OCI-LY7 (cell line): ENCODE measurements at regions not wholly inside any gene's neighbourhood (a gene's known extent, or its start where the extent isn't known, plus 50 kb on each side); places are given as distances from the start of the nearest gene placed in this dataset.
A peak's percentile ranks its signal among the peaks of the same experiment; 100 is the strongest.

ENCODE experiments used
- BruUV-seq: library from RNA; stranded (reverse); fragments of 400-500 nt; replicated peaks from 2 replicates; lab custom pipeline; 2021; lab: Mats Ljungman, UMichigan
- CTCF ChIA-PET: fragments of 300-600 bp; sonication (Branson Sonifier 250); formaldehyde crosslinking; loops from one replicate; lab custom pipeline; 2022; ENCODE audit warnings: antibody characterized with exemption; ENCODE audit not compliant: unreplicated experiment; lab: Charles Lee
- POLR2A ChIA-PET: fragments of 300-600 bp; sonication (Branson Sonifier 250); formaldehyde crosslinking; loops from one replicate; lab custom pipeline; 2022; ENCODE audit warnings: antibody characterized with exemption; lab: Charles Lee
- DNase-seq: peaks from one replicate; pipeline ENCODE4 v3.0.0-alpha.2; 2015; ENCODE audit warnings: low spot score
- H2AFZ ChIP-seq: fragments of 200-600 bp; sonication (generic), shearing (Covaris generic); 2 replicates; pipeline ENCODE4 v1.6.1; 2014; ENCODE audit warnings: mild to moderate bottlenecking, antibody characterized with exemption, low read length, moderate library complexity
- H3K27ac ChIP-seq: fragments of 200-600 bp; sonication (generic); 2 replicates; pipeline ENCODE4 v1.5.1; 2014; ENCODE audit warnings: mixed run types, low read depth, mild to moderate bottlenecking, moderate library complexity, low read length, inconsistent platforms; ENCODE audit not compliant: poor library complexity, severe bottlenecking
- H3K36me3 ChIP-seq: fragments of 200-600 bp; sonication (generic); 2 replicates; pipeline ENCODE4 v1.6.1; 2014; ENCODE audit warnings: mild to moderate bottlenecking, antibody characterized with exemption, low read length, moderate library complexity, mixed read lengths; ENCODE audit not compliant: insufficient read depth
- H3K4me1 ChIP-seq: fragments of 200-600 bp; sonication (generic); 2 replicates; pipeline ENCODE4 v1.5.1; 2014; ENCODE audit warnings: mild to moderate bottlenecking, low read length; ENCODE audit not compliant: insufficient read depth, poor library complexity, severe bottlenecking
- H3K4me2 ChIP-seq: fragments of 200-600 bp; sonication (generic); 2 replicates; pipeline ENCODE4 v1.6.1; 2014; ENCODE audit warnings: mild to moderate bottlenecking, low read length
- H3K4me3 ChIP-seq: fragments of 200-600 bp; sonication (generic); 2 replicates; pipeline ENCODE4 v1.5.1; 2014; ENCODE audit warnings: mild to moderate bottlenecking, low read depth, low read length; ENCODE audit not compliant: poor library complexity, severe bottlenecking
- H3K79me2 ChIP-seq: fragments of 200-600 bp; sonication (generic); 2 replicates; pipeline ENCODE4 v1.6.1; 2016; ENCODE audit warnings: low read depth, mild to moderate bottlenecking, low read length, moderate library complexity, mixed read lengths; ENCODE audit not compliant: insufficient read depth
- H3K9me2 ChIP-seq: fragments of 200-600 bp; sonication (generic); 2 replicates; pipeline ENCODE4 v1.6.1; 2016; ENCODE audit warnings: mild to moderate bottlenecking, low read length, mixed read lengths; ENCODE audit not compliant: insufficient read depth
- H3K9me3 ChIP-seq: fragments of 200-600 bp; sonication (generic); 2 replicates; pipeline ENCODE4 v1.6.1; 2014; ENCODE audit warnings: mild to moderate bottlenecking, mixed run types, low read length, mixed read lengths
- H4K20me1 ChIP-seq: fragments of 200-600 bp; sonication (generic); 2 replicates; pipeline ENCODE4 v1.6.1; 2014; ENCODE audit warnings: mild to moderate bottlenecking, antibody characterized with exemption, low read length, moderate library complexity, mixed read lengths; ENCODE audit not compliant: insufficient read depth
- EZH2phosphoT487 ChIP-seq: fragments of 200-600 bp; sonication (generic); IDR thresholded peaks from 2 replicates; pipeline ENCODE4 v1.6.1; 2018; ENCODE audit warnings: low read depth, borderline replicate concordance, mild to moderate bottlenecking, mixed run types, antibody characterized with exemption, low read length, moderate library complexity, mixed read lengths
- intact Hi-C: fragments of 100-400 bp; cut with micrococcal nuclease; formaldehyde crosslinking; loops from one replicate; pipeline ENCODE4 v1.10.0; 2022; ENCODE audit not compliant: unreplicated experiment
- TF ChIP-seq, protein P1 (sequence below): fragments of 200-600 bp; sonication (generic); conservative IDR thresholded peaks from 2 replicates; pipeline ENCODE4 v1.5.1; 2014; ENCODE audit warnings: mild to moderate bottlenecking, antibody characterized with exemption, low read length, moderate library complexity, mixed read lengths

DNA sequence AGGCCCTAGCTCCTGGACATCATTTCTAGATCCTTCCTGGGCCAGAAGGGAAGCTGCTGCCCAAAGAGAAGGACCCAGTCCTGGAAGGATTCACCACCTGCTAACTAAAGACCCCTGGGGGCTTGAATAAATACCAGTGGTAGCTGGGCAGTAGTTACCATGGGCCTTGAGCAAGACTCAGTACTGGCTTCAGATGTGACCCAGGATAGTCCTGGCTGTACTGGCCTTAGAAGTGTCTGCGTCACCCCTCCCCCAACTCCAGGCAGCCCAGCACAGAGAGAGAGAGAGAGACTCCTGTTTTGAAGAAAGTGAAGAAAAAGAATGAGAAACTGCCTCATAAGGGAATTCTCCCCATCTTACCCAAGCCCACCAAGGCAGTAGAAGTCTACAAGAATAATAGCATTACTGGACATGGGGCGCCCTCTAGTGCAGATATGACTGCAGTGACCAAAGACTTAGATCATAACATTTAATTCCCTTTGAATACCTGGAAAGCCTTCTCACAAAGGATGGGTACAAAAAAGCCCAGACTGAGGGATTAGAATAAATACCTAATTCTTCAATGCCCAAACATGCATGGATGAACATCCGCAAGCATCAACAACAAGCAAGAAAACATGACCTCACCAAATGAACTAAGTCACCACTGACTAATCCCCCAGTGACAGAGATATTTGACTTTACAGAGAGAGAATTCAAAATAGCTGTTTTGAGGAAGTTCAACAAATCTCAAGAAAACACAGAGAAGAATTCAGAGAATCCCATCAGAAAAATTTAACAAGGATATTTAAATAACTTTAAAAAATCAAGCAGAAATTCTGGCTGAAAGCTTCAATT is 171.8 kb downstream of the HNRNPD start:
- BruUV-seq: no TSS peak
- CTCF ChIA-PET: no interaction called here
- Histone ChIP-seq H3K4me1 (no peaks in the 10 kb centered on the region), H3K4me3 (no peak overlapping the region), H2AFZ (no peak overlapping the region), H3K9me3 (peaks cover 4% of the 10 kb centered on the region; the same call in 1 of the 2 replicates), H3K36me3 (no peaks in the 10 kb centered on the region), H3K4me2 (no peak overlapping the region), H3K9me2 (no peaks in the 10 kb centered on the region), H4K20me1 (no peaks in the 10 kb centered on the region), H3K79me2 (no peaks in the 10 kb centered on the region), H3K27ac (no peak overlapping the region)
- intact Hi-C loops: loop anchor here (1.0 to 5.0 kb wide), 5 partner anchors 67 to 797 kb away; no protein-coding TSS in a partner anchor
- TF ChIP-seq, protein P1, sequence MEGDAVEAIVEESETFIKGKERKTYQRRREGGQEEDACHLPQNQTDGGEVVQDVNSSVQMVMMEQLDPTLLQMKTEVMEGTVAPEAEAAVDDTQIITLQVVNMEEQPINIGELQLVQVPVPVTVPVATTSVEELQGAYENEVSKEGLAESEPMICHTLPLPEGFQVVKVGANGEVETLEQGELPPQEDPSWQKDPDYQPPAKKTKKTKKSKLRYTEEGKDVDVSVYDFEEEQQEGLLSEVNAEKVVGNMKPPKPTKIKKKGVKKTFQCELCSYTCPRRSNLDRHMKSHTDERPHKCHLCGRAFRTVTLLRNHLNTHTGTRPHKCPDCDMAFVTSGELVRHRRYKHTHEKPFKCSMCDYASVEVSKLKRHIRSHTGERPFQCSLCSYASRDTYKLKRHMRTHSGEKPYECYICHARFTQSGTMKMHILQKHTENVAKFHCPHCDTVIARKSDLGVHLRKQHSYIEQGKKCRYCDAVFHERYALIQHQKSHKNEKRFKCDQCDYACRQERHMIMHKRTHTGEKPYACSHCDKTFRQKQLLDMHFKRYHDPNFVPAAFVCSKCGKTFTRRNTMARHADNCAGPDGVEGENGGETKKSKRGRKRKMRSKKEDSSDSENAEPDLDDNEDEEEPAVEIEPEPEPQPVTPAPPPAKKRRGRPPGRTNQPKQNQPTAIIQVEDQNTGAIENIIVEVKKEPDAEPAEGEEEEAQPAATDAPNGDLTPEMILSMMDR: peak; percentile 98
- TF ChIP-seq EZH2phosphoT487: no peak
- POLR2A ChIA-PET: interaction anchor here (0.5 kb wide), 1 partner anchor 769 kb away, joined by 3 read pairs; no protein-coding TSS in a partner anchor
- DNase-seq: peak; percentile 77

DNA sequence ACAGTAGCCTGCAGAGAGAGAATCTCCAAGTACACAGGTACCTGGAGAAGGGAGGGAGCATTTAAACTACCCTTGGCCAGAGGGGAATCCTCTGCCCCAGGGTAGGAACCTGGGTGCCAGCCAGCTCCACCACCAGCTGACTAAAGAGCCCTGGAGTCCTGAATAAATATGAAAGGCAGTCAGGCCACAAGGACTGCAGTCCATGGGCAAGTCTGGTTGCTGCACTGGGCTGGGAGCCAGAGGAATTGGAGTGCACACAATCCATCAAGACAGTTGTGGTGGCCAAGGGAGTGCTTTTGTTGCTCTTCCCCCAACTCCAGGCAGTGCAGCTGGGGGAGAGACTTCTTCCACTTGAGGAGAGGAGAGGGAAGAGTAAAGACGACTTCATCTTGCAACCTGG is 172.5 kb downstream of the HNRNPD start:
- TF ChIP-seq EZH2phosphoT487: no peak
- TF ChIP-seq, protein P1: no peak
- Histone ChIP-seq H4K20me1 (no peaks in the 10 kb centered on the region), H3K9me2 (no peaks in the 10 kb centered on the region), H3K9me3 (peaks cover 3% of the 10 kb centered on the region; the same call in 1 of the 2 replicates), H3K4me3 (no peak overlapping the region), H2AFZ (no peak overlapping the region), H3K4me1 (no peaks in the 10 kb centered on the region), H3K79me2 (no peaks in the 10 kb centered on the region), H3K27ac (no peak overlapping the region), H3K36me3 (no peaks in the 10 kb centered on the region), H3K4me2 (no peak overlapping the region)
- BruUV-seq: no TSS peak
- intact Hi-C loops: loop anchor here (5.0 kb wide), 1 partner anchor 359 kb away; no protein-coding TSS in a partner anchor
- ChIA-PET POLR2A (interaction anchor here (0.5 kb wide), 1 partner anchor 768 kb away, joined by 3 read pairs; no protein-coding TSS in a partner anchor), CTCF (no interaction called here)
- DNase-seq: no peak

DNA sequence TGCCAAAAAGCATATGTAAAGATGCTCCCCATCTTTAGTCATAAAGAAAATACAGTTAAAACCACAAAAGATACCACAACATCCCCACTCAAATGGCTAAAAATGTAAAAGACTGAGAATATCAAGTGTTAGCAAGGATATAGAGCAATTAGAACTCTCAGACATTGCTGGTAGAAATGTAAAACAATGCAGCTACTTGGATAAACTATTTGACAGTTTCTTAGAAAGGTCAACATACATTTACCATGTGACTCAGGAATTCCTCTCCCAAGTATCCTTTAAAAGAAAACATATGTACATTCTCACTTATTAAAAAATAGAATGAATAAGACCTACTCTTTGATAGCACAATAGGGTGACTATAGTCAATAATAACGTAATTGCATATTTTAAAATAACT is 173.7 kb downstream of the HNRNPD start:
- Histone ChIP-seq H3K4me3 (no peak overlapping the region), H2AFZ (no peak overlapping the region), H3K4me1 (no peaks in the 10 kb centered on the region), H3K79me2 (no peaks in the 10 kb centered on the region), H3K4me2 (no peak overlapping the region), H3K9me2 (no peaks in the 10 kb centered on the region), H3K27ac (no peak overlapping the region), H3K9me3 (no peaks in the 10 kb centered on the region), H3K36me3 (no peaks in the 10 kb centered on the region), H4K20me1 (no peaks in the 10 kb centered on the region)
- no peak for DNase-seq
- intact Hi-C loops: loop anchor here (5.0 kb wide), 1 partner anchor 358 kb away; no protein-coding TSS in a partner anchor
- ChIA-PET POLR2A (no interaction called here), CTCF (no interaction called here)
- TF ChIP-seq, protein P1: no peak
- TF ChIP-seq EZH2phosphoT487: no peak
- no TSS peak for BruUV-seq
